ENCODE measurements at regions not wholly inside any gene's neighbourhood (a gene's known extent, or its start where the extent isn't known, plus 50 kb on each side); places are given as distances from the start of the nearest gene placed in this dataset.

DNA sequence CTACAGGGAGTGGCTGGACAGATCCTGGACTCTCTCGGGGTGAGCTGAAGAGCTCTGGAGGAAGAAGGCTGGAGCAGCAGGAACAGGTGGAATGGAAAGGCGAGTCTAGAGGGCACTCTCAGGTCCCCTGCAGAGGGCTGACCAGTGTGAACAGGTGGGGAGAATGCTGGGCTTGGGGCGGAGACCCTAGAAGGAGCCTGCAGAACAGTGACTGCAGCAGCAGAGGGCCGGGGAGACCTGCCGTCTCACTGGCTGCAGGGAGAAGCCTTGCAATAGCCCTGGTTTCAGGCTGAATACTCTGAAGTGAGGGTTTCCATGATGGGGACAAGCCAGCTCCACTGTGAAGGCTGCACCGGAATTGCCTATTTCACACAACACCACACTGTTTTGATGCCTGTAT lies 626.7 kb upstream of the SALL3 start:
- TF ChIP-seq POLR2AphosphoS5 (IDR thresholded peaks at IDR 0.05) (no peak), POLR2A (IDR thresholded peaks at IDR 0.05) (no peak)
- TF ChIP-seq, protein P1, sequence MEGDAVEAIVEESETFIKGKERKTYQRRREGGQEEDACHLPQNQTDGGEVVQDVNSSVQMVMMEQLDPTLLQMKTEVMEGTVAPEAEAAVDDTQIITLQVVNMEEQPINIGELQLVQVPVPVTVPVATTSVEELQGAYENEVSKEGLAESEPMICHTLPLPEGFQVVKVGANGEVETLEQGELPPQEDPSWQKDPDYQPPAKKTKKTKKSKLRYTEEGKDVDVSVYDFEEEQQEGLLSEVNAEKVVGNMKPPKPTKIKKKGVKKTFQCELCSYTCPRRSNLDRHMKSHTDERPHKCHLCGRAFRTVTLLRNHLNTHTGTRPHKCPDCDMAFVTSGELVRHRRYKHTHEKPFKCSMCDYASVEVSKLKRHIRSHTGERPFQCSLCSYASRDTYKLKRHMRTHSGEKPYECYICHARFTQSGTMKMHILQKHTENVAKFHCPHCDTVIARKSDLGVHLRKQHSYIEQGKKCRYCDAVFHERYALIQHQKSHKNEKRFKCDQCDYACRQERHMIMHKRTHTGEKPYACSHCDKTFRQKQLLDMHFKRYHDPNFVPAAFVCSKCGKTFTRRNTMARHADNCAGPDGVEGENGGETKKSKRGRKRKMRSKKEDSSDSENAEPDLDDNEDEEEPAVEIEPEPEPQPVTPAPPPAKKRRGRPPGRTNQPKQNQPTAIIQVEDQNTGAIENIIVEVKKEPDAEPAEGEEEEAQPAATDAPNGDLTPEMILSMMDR (IDR thresholded peaks at IDR 0.05 in 8 of 11, conservative IDR thresholded peaks at IDR 0.05 in 3 of 11) = no peak

Measured in spleen (tissue), 7 donors.